ENCODE measurements at regions not wholly inside any gene's neighbourhood (a gene's known extent, or its start where the extent isn't known, plus 50 kb on each side); places are given as distances from the start of the nearest gene placed in this dataset.

- ChIA-PET POLR2A (no interaction called here), CTCF (no interaction called here)
- Mint-ChIP-seq H3K27me3 (ENCODE audit: low read depth) (no peaks in the 10 kb centered on the region), H3K4me1 (ENCODE audit: low read depth) (no peaks in the 10 kb centered on the region), H3K4me3 (no peak overlapping the region), H3K36me3 (ENCODE audit: low read depth) (no peaks in the 10 kb centered on the region), H3K9me3 (ENCODE audit: insufficient read depth) (no peaks in the 10 kb centered on the region), H3K27ac (no peak overlapping the region)
- ATAC-seq (no peak), DNase-seq (no peak)
Observed at GRCh38 chr2:5440174-5440573, 252.0 kb upstream of the SOX11 start.

GRCh38 chr2:5442736-5443135, 249.4 kb upstream of the SOX11 start:
- POLR2A ChIA-PET = no interaction called here
- no peaks in the 10 kb centered on the region for H3K4me1 Mint-ChIP-seq (ENCODE audit: low read depth)
- no peaks in the 10 kb centered on the region for H3K9me3 Mint-ChIP-seq (ENCODE audit: insufficient read depth)
- CTCF ChIA-PET = no interaction called here
- H3K27me3 Mint-ChIP-seq (ENCODE audit: low read depth) = no peaks in the 10 kb centered on the region
- no peak overlapping the region for H3K27ac Mint-ChIP-seq
- H3K4me3 Mint-ChIP-seq = no peak overlapping the region
- H3K36me3 Mint-ChIP-seq (ENCODE audit: low read depth) = no peaks in the 10 kb centered on the region
- DNase-seq = no peak
- no peak for ATAC-seq

GRCh38 chr2:5444168-5444567, 248.0 kb upstream of the SOX11 start:
- Mint-ChIP-seq H3K9me3 (ENCODE audit: insufficient read depth) (no peaks in the 10 kb centered on the region), H3K36me3 (ENCODE audit: low read depth) (no peaks in the 10 kb centered on the region), H3K27me3 (ENCODE audit: low read depth) (no peaks in the 10 kb centered on the region), H3K4me3 (no peak overlapping the region), H3K4me1 (ENCODE audit: low read depth) (no peaks in the 10 kb centered on the region), H3K27ac (no peak overlapping the region)
- ChIA-PET CTCF (no interaction called here), POLR2A (no interaction called here)
- DNase-seq (no peak), ATAC-seq (no peak)

GRCh38 chr2:5444854-5445253, 247.3 kb upstream of the SOX11 start:
- H3K4me3 Mint-ChIP-seq = no peak overlapping the region
- no peaks in the 10 kb centered on the region for H3K27me3 Mint-ChIP-seq (ENCODE audit: low read depth)
- H3K27ac Mint-ChIP-seq = no peak overlapping the region
- ATAC-seq (no peak), DNase-seq (no peak)
- no peaks in the 10 kb centered on the region for H3K9me3 Mint-ChIP-seq (ENCODE audit: insufficient read depth)
- H3K4me1 Mint-ChIP-seq (ENCODE audit: low read depth) = no peaks in the 10 kb centered on the region
- ChIA-PET POLR2A (no interaction called here), CTCF (no interaction called here)
- H3K36me3 Mint-ChIP-seq (ENCODE audit: low read depth) = no peaks in the 10 kb centered on the region

GRCh38 chr2:5449867-5450266, 242.3 kb upstream of the SOX11 start:
- Mint-ChIP-seq H3K36me3 (ENCODE audit: low read depth) (no peaks in the 10 kb centered on the region), H3K9me3 (ENCODE audit: insufficient read depth) (no peaks in the 10 kb centered on the region)
- CTCF ChIA-PET = no interaction called here

GRCh38 chr2:5453220-5454050, 238.7 kb upstream of the SOX11 start:
- Mint-ChIP-seq H3K4me1 (ENCODE audit: low read depth) (no peaks in the 10 kb centered on the region), H3K27ac (no peak overlapping the region), H3K4me3 (no peak overlapping the region), H3K9me3 (ENCODE audit: insufficient read depth) (no peaks in the 10 kb centered on the region), H3K27me3 (ENCODE audit: low read depth) (no peaks in the 10 kb centered on the region), H3K36me3 (ENCODE audit: low read depth) (no peaks in the 10 kb centered on the region)
- POLR2A ChIA-PET = no interaction called here
- DNase-seq (no peak), ATAC-seq (no peak)
- CTCF ChIA-PET = no interaction called here

More at GRCh38 chr2:5449867-5450266, 242.3 kb upstream of the SOX11 start:
- no peak overlapping the region for H3K27ac Mint-ChIP-seq
- no peaks in the 10 kb centered on the region for H3K4me1 Mint-ChIP-seq (ENCODE audit: low read depth)
- POLR2A ChIA-PET = no interaction called here
- DNase-seq = no peak
- H3K4me3 Mint-ChIP-seq = no peak overlapping the region
- no peak for ATAC-seq
- H3K27me3 Mint-ChIP-seq (ENCODE audit: low read depth) = no peaks in the 10 kb centered on the region

- Mint-ChIP-seq H3K9me3 (ENCODE audit: insufficient read depth) (no peaks in the 10 kb centered on the region), H3K27ac (no peak overlapping the region), H3K4me3 (no peak overlapping the region), H3K27me3 (ENCODE audit: low read depth) (no peaks in the 10 kb centered on the region), H3K36me3 (ENCODE audit: low read depth) (no peaks in the 10 kb centered on the region), H3K4me1 (ENCODE audit: low read depth) (no peaks in the 10 kb centered on the region)
- POLR2A ChIA-PET = no interaction called here
- CTCF ChIA-PET = no interaction called here
- ATAC-seq (no peak), DNase-seq (no peak)
Observed at GRCh38 chr2:5454051-5454390, 238.2 kb upstream of the SOX11 start.

GRCh38 chr2:5459041-5459440, 233.1 kb upstream of the SOX11 start:
- no peaks in the 10 kb centered on the region for H3K4me1 Mint-ChIP-seq (ENCODE audit: low read depth)
- no peak overlapping the region for H3K4me3 Mint-ChIP-seq
- H3K9me3 Mint-ChIP-seq (ENCODE audit: insufficient read depth) = no peaks in the 10 kb centered on the region
- ATAC-seq = no peak
- ChIA-PET CTCF (no interaction called here), POLR2A (no interaction called here)
- DNase-seq = no peak
- H3K36me3 Mint-ChIP-seq (ENCODE audit: low read depth) = no peaks in the 10 kb centered on the region
- no peak overlapping the region for H3K27ac Mint-ChIP-seq
- H3K27me3 Mint-ChIP-seq (ENCODE audit: low read depth) = no peaks in the 10 kb centered on the region

- ATAC-seq (no peak), DNase-seq (no peak)
- POLR2A ChIA-PET = interaction anchor here (0.7 kb wide), 1 partner anchor 1493 kb away, joined by 3 read pairs; no protein-coding TSS in a partner anchor
- CTCF ChIA-PET = no interaction called here
- Mint-ChIP-seq H3K27me3 (ENCODE audit: low read depth) (no peaks in the 10 kb centered on the region), H3K9me3 (ENCODE audit: insufficient read depth) (no peaks in the 10 kb centered on the region), H3K4me3 (no peak overlapping the region), H3K36me3 (ENCODE audit: low read depth) (no peaks in the 10 kb centered on the region), H3K27ac (no peak overlapping the region), H3K4me1 (ENCODE audit: low read depth) (no peaks in the 10 kb centered on the region)
Observed at GRCh38 chr2:5464657-5465056, 227.5 kb upstream of the SOX11 start.

- no peaks in the 10 kb centered on the region for H3K9me3 Mint-ChIP-seq (ENCODE audit: insufficient read depth)
- no peak overlapping the region for H3K4me3 Mint-ChIP-seq
- no peak for DNase-seq
- ChIA-PET POLR2A (no interaction called here), CTCF (no interaction called here)
- no peaks in the 10 kb centered on the region for H3K36me3 Mint-ChIP-seq (ENCODE audit: low read depth)
- ATAC-seq = no peak
- H3K4me1 Mint-ChIP-seq (ENCODE audit: low read depth) = no peaks in the 10 kb centered on the region
- H3K27ac Mint-ChIP-seq = no peak overlapping the region
- H3K27me3 Mint-ChIP-seq (ENCODE audit: low read depth) = no peaks in the 10 kb centered on the region
Observed at GRCh38 chr2:5465859-5466258, 226.3 kb upstream of the SOX11 start.

GRCh38 chr2:5467178-5467905, 224.8 kb upstream of the SOX11 start:
- Mint-ChIP-seq H3K27me3 (ENCODE audit: low read depth) (no peaks in the 10 kb centered on the region), H3K27ac (no peak overlapping the region), H3K36me3 (ENCODE audit: low read depth) (no peaks in the 10 kb centered on the region), H3K4me3 (no peak overlapping the region), H3K9me3 (ENCODE audit: insufficient read depth) (no peaks in the 10 kb centered on the region), H3K4me1 (ENCODE audit: low read depth) (no peaks in the 10 kb centered on the region)
- POLR2A ChIA-PET = no interaction called here
- DNase-seq (no peak), ATAC-seq (no peak)
- CTCF ChIA-PET = no interaction called here

GRCh38 chr2:5472673-5473072, 219.5 kb upstream of the SOX11 start:
- no peaks in the 10 kb centered on the region for H3K4me1 Mint-ChIP-seq (ENCODE audit: low read depth)
- H3K9me3 Mint-ChIP-seq (ENCODE audit: insufficient read depth) = no peaks in the 10 kb centered on the region
- CTCF ChIA-PET = no interaction called here
- no peak for ATAC-seq
- no peaks in the 10 kb centered on the region for H3K36me3 Mint-ChIP-seq (ENCODE audit: low read depth)
- H3K27me3 Mint-ChIP-seq (ENCODE audit: low read depth) = no peaks in the 10 kb centered on the region
- DNase-seq = no peak
- POLR2A ChIA-PET = no interaction called here
- no peak overlapping the region for H3K27ac Mint-ChIP-seq
- H3K4me3 Mint-ChIP-seq = no peak overlapping the region

- H3K4me3 Mint-ChIP-seq = no peak overlapping the region
- no peaks in the 10 kb centered on the region for H3K27me3 Mint-ChIP-seq (ENCODE audit: low read depth)
- no peak overlapping the region for H3K27ac Mint-ChIP-seq
- no peak for ATAC-seq
- H3K36me3 Mint-ChIP-seq (ENCODE audit: low read depth) = no peaks in the 10 kb centered on the region
- H3K9me3 Mint-ChIP-seq (ENCODE audit: insufficient read depth) = no peaks in the 10 kb centered on the region
- no peaks in the 10 kb centered on the region for H3K4me1 Mint-ChIP-seq (ENCODE audit: low read depth)
- ChIA-PET CTCF (no interaction called here), POLR2A (no interaction called here)
- DNase-seq = no peak
Observed at GRCh38 chr2:5473635-5474034, 218.5 kb upstream of the SOX11 start.
